ENCODE measurements at regions not wholly inside any gene's neighbourhood (a gene's known extent, or its start where the extent isn't known, plus 50 kb on each side); places are given as distances from the start of the nearest gene placed in this dataset.
"Not testable (repeated sequence)": the region's sequence is repeated elsewhere in the genome, so short reads cannot be mapped to it uniquely, and the experiment has no call there.

DNA sequence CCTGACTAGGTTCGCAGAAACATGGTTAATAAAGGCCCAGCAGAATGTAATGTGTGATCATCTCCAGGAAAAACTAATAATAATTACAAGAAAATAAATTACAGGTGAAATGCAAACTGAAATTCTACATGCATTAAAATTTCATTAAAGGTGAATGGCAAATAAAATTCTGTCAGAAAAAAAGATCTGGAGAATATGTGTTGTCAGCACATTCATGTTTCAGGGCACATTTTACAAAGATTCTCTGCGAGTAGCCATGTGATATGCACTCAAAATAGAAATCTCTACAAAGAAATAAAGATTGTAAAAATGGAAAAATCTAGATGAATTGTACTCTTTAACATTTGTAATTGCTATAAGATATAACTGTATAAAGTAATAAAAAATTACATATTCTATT, 765.2 kb downstream of the TMEM121 start:
- FAIRE-seq = no peak

DNA sequence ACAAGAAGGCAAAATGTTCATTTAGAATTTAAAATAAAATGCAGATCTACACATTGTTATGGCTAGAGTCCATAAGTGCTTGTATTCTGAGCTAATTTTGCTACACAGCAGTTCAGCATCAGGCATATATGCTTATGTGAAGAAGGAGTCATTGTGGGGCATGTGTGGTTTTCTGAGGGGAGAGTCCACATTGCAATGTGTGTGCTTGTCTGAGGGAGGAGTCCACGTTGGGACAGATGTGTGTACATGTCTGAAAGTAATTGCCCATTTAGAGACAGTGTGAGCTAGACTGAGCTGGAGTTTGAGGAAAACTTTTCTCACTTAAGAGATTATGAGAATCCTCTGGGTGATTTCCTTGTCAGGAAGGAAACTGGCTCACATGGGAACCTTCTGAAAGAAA, 767.9 kb downstream of the TMEM121 start:
- FAIRE-seq = no peak

DNA sequence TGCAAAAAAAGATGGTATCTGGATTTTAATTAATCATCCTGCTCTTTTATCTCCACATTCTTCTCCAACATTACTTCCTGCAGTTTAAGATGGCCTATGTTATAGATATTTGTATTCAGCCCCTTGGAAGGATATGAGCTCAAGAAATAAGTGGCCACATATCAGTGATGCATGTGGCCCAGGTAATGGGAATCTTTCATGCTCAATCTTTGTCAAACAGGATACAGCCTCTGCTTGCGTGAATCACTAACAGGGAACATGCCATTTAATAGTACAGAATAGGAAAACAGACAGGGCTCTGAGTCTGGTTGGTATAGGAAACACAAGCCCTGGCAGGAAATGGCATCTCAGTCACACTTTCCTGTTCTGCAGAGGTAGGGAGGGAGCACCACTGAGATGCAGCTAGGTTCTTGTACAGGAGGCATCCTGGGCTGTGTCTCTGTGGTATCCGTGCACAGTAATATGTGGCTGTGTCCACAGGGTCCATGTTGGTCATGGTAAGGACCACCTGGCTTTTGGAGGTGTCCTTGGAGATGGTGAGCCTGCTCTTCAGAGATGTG, 774.6 kb downstream of the TMEM121 start:
- not testable (repeated sequence) for FAIRE-seq

DNA sequence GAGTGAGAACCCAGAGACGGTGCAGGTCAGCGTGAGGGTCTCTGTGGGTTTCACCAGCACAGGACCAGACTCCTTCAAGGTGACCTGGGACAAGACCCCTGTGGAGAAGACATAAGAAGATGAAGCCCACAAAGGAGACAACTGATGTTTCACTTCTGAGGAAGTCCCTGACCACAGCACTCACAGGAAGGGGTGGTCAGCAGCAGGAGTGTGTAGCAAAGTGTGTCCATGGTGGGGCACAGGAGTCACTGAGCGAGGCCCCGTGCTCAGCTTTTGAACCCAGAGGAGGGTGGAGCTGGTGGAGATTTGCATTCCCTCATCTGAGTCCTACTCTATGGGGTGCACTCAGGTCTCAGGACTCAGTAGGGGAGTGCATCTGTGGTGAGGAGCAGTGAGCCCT, 775.2 kb downstream of the TMEM121 start:
- FAIRE-seq = not testable (repeated sequence)

DNA sequence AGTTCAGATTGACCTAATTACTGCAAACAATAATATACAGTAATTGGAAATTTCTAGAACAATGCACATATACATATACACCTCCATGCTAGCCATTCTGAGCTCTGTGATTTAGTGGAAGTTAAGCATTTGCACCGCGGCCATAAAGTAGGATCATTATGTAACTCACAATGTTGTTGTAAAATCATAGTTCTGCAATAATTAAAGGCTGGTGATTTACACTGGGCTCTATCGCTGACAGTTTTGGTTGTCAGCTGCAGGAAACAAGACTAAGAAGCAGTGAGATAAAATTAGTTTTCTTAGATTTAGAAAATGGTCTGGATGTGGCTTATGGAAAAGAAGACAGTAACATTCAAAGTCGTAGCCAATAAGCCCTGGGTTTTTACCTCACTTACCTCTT, 776.3 kb downstream of the TMEM121 start:
- no peak for FAIRE-seq

DNA sequence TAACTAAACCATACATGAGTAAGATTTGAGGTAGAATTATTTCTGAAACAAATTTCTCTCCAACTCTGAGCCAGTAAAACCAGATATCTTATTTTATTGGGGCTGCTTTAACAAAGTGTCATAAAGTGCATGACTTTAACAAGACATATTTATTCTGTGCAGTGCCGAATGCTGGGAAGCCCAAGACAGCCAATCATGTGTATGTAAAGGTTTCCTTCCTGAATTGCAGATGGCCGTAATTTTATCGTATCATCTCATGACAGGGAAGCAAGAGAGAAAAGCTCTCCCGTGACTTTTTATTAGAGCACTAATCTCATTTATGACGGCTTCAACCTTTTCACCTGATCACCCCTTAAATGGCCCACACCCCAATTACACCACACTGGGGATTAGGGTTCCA, 777.9 kb downstream of the TMEM121 start:
- no peak for FAIRE-seq

DNA sequence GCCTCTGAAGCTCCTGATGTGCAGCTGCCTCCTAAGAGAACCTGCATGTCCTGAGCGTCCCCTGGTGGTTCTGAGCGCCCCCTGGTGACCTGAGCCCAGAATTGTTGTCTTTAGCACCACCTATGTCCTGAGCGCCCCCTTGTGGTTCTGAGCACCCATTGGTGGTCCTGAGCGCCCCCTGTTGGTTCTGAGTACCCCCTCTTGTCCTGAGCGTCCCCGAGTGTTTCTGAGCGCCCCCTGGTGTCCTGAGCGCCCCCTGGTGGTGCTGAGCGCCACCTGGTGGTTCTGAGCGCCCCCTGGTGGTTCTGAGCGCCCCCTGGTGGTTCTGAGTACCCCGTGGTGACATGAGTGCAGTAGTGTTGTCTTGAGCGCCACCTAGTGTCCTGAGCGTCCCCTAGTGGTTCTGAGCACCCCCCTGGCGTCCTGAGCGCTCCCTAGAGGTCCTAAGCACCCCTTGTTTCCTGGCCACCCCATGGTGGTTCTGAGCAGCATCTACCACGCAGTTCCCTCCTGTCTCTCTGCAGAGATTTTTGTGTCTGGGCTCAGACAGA, 782.5 kb downstream of the TMEM121 start:
- no peak for FAIRE-seq

DNA sequence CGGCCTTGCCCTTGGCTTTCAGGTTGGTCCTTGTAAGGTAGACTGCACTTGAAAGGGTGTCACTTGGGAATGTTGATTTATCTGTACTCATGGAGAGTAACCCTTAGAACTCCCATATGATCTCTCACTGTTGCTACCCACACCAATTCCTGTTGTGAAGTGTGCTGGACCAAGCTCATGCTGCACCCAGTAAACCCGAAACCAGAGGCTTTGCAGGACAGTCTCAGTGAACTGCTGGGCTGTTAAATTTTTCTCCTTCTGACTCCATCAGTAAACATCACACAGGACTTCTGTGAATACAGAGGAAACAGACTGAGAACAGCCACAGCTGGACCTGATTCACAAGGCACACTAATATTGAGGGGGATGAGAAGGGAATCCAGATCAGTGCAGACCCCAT, 783.0 kb downstream of the TMEM121 start:
- FAIRE-seq = no peak

DNA sequence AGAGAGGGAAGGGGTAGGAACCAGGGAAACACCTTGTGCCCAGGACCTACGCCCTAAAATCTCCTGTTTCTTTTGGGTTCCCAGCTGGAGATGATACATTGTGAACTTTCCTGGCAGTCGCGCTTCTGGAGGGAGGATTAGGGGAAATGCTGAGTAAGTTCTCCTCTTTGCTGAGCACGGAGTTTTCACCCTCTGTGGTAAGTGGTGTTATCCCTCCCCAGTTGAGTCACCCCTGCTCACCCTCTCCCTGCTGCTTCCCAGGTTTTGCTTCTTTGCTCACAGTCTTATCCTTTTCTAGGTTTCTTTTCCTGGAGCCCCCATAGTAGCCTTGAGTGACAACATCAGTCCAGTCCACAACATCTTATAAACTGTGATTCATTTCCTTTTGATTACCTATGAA, 789.1 kb downstream of the TMEM121 start:
- FAIRE-seq = no peak

DNA sequence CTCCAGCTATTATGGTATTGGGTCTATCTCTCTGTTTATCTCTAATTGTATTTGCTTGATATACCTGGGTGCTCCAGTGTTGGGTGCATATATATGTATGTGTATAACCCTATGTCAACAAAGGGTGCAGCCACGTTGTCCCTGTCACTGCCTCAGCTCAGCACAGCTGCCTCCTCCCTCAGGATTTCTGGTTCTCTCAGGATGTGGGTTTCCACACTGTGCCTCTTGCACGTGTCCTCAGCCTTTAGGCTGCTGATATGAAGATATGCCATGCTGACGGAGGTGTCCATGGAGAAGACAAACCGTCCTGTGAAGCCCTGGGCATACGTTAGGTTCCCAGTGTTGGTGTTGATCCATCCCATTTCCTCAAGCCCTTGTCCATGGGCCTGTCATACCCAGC, 791.2 kb downstream of the TMEM121 start:
- FAIRE-seq = no peak

DNA sequence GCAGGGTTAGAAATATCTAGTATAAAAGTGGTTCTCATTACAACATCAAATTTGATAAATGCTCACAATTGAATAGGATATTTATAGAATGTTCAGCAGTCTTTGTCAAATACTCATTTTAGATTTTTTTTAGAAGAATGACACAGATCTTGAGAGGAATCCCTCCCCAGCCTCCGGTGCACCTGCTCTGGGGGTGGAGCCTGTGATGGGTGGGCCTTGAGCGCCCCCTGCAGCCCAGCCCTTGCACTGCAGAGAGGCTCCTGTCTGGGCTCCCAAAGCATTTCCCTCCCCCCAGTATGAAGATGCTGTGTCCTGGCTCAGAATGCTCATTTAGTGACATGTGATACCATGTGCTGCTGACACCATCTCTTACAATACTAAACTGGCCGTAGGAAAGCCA, 792.3 kb downstream of the TMEM121 start:
- FAIRE-seq = no peak

DNA sequence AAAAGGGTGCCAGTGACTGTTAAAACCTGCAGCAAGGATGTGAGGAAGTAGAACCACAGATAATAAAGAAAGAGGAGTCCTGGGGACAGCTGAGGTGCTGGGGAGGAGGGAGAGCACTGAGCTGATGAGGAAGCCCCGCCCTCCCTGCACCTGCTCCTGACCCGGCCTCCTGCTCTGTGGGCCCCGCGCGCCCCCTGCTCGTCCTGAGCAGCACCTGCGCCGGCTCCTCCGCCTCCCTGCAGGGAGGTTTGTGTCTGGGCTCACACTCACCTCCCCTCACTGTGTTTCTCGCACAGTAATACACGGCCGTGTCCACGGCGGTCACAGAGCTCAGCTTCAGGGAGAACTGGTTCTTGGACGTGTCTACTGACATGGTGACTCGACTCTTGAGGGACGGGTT, 797.6 kb downstream of the TMEM121 start:
- FAIRE-seq = not testable (repeated sequence)

DNA sequence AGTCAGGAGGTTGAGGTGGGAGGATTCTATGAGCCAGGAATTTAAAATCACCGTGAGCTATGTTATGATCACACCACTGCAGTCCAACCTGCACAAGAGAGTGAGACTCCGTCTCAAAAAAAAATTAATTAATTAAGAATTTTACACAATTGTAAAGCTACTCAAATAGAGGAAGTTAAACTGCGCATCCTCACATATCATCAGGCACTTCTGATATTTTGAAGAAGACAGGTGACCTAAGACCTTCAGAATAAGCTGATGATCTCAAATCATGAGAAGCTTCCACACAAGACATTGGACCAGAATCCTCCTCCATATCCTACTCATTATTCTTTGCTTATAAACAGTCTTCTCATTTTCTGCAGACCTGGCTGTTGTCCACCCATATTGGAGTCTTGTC, 800.9 kb downstream of the TMEM121 start:
- FAIRE-seq = no peak

DNA sequence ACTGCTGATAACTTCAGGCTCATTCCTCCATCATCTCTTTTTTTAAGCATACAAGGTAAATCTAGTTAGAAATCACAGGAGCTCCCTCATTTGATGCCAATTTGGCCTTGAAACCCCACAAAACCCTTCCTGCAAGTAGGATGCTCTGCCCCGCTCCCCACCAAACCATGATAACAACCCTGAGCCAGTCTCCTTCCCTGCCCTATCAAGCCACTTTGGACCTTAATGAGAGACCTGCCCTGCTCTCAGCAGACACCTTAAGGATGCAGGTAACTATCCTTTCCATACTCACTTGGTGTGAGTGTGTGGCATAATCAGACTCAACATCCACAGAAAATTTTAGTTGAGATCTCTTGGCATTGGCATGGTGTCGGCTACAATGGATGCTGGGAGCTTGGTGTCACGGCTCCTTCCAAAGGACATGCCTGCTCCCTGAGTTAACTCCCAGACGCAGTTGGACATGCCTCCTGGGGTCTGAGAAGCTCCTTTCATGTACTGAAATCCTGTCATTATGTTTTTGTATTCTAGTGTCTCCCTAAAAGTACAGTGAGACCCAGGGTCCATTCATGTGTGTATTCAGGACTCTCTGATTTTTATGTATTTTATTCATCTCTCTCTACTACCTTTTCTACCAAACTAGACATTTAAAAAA, 801.4 kb downstream of the TMEM121 start:
- not testable (repeated sequence) for FAIRE-seq

DNA sequence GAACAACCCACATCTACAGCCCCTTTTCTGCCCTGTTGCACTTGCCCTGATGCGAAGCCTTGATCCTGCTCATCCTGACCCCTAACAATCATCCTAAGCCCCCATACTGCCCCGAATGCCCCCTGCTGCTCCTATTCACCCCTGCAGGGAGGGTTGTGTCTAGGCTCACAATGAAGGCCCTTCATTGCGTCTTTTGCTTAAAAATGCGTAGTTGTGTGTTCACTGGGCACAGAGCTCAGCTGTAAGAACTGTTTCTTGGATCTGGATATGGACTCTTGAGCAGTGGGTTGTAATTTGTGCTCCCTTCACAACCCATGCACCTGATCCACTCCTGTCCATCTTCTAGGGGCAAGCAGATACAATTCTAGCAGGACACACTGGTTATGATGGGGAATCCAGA, 802.9 kb downstream of the TMEM121 start:
- FAIRE-seq = not testable (repeated sequence)

DNA sequence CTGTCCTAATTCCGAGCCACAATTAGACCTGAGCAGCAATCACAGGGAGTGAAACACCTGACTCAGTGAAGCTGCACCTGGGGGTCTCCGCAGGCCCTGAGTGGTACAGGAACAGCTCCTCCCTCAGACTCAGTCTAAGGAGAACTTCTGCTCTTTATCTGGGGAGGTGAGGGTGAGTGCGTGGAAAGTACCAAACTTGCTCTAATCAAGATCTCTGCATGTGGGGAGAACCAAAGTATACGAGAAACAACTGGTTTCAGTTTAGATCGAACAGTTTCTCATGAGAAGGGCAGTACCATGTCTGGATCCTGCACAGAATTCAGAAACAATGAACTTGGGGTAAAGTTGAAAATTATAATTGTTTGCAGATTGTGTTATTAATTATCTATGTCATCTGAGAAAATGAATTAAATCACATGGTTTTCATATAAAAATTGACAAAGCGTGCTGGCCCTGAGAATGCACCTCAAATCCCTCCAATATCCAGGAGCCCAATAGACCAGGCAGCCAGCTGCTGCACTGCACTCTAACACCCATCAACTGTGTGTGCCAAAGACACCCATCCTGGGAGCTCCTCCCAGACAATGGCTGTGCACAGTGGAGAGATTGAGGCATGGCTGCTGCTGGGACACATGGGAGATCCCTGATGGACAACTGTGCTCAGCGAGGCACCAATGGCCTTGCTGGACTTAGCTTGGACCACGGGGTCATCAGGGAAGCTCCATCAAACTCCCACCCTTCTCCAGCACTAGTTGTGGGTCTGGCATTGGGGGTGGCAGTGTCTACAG, 803.8 kb downstream of the TMEM121 start:
- FAIRE-seq = not testable (repeated sequence)

DNA sequence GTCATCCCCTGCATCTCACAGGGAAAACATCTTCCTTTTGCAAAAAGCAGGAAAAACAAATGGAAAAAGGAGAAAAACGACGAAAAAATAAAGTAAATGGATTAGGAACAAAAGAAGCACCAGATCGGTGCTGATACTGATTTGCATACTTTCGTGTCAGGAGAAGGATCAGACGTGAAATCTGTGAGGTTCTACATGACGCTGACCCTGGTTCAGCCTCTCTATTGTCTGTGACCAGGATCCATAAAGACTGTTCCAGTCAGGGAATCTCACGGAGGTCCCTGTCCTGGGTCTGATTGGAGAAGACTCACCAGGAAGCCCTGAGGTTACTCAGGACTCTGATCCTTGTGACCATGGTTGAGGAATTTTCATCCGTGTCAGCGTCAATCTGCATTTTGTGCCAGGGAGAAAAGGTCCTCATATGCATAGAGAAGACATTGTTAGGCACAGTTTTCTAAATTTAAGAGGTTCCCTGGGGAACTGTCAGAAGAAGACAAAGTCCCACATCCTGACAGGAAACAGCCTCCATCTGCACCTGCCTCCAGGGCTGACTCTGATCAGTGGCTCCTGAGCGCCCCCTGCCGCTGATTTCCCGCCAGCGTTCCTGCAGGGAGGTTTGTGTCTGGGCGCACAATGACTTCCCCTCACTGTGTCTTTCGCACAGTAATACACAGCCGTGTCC, 808.2 kb downstream of the TMEM121 start:
- not testable (repeated sequence) for FAIRE-seq

DNA sequence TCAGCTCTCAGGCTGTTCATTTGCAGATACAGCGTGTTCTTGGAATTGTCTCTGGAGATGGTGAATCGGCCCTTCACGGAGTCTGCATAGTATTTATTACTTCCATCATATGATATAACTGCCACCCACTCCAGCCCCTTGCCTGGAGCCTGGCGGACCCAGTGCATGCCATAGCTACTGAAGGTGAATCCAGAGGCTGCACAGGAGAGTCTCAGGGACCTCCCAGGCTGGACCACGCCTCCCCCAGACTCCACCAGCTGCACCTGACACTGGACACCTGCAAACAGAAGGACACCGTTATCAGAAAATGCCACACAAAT, 808.7 kb downstream of the TMEM121 start:
- not testable (repeated sequence) for FAIRE-seq

DNA sequence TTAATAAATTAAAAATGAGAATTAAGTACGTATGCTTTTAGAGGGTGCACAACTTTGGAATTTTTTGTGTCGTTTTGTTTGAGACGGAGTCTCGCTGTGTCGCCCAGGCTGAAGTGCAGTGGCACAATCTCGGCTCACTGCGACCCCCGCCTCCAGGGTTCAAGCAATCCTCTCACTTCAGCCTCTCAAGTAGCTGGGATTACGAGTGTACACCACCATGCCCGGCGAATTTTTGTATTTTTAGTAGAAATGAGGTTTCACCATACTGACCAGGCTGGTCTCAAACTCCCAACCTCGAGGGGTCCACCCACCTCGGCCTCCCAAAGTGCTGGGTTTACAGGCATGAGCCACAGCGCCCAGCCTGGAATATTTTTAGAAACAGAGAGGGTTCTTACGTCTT, 812.4 kb downstream of the TMEM121 start:
- FAIRE-seq = not testable (repeated sequence)

DNA sequence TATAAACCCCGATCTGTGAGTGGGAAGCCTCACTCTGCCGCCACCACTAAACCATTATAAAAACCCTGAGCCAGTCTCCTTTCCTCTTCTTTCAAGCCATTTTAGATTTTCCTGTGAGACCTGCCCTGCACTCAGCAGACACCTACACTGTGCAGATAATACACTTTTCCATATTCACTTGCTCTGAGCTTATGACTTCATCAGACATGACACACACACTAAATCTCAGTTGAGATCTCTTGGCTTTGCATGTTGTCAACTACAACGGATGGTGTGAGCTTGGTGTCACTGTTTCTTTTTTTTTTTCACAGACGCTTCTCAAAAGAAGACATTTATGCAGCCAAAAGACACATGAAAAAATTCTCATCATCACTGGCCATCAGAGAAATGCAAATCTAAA, 814.3 kb downstream of the TMEM121 start:
- not testable (repeated sequence) for FAIRE-seq

DNA sequence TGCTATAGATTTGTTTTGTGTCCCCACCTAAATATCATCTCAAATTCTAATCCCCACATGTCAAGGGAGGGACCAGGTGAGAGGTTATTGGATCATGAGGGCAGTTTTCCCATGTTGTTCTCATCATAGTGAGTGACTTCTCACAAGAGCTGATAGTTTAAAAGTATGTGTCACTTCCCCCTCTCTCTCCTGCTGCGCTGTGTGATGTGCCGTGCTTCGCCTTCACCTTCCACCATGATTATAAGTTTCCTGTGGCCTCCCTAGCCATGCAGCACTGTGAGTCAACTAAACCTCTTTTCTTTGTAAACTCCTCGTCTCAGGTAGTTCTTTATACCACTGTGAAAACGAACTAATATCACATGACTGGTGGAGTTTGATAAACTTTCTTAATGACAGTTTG, 814.8 kb downstream of the TMEM121 start:
- FAIRE-seq = not testable (repeated sequence)

DNA sequence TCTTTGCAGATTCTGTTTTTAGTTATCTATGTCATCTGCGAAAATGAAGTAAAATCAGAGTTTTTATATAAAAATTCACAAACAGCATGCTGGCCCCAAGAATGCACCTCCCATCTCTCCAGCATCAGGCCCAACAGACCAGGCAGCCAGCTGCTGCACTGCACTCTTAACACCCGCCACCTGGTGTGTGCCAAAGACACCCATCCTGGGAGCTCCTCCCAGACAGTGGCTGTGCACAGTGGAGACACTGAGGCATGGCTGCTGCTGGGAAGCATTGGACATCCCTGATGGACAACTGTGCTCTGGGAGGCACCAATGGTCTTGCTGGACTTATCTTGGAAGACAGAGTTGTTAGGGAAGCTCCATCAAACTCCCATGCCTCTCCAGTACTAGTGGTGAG, 817.2 kb downstream of the TMEM121 start:
- FAIRE-seq = no peak

DNA sequence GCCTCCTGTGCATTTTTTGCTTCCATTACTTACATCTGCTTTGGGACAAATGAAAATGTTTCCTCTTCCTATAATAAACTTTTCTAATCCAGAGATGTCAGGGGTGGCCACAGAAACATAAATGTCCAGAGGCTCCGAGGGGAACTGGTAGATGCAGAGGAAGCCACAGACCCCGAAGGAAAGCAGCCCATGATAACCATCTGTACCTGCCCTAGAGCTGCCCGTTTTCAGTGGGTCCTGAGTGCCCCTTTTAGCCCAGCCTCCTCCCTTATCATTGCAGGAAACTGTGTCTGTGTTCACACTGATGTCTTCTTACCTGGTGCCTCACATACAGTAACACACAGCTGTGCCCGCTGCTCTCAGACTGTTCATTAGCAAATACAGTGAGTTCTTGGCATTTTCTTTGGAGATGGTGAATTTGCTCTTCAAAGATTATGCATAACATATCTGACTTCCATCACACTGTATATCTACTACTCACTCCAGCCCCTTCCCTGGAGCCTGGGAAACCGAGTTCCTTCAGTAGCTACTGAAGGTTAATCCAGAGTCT, 817.8 kb downstream of the TMEM121 start:
- not testable (repeated sequence) for FAIRE-seq
